GM18870 (cell line): ENCODE measurements at regions not wholly inside any gene's neighbourhood (a gene's known extent, or its start where the extent isn't known, plus 50 kb on each side); places are given as distances from the start of the nearest gene placed in this dataset.

Experiments used
- ATAC-seq: cut with Tn5 transposase; IDR thresholded peaks from one replicate; pipeline ENCODE4 v1.9.1; 2021; ENCODE audit warnings: moderate library complexity; ENCODE audit not compliant: unreplicated experiment

DNA sequence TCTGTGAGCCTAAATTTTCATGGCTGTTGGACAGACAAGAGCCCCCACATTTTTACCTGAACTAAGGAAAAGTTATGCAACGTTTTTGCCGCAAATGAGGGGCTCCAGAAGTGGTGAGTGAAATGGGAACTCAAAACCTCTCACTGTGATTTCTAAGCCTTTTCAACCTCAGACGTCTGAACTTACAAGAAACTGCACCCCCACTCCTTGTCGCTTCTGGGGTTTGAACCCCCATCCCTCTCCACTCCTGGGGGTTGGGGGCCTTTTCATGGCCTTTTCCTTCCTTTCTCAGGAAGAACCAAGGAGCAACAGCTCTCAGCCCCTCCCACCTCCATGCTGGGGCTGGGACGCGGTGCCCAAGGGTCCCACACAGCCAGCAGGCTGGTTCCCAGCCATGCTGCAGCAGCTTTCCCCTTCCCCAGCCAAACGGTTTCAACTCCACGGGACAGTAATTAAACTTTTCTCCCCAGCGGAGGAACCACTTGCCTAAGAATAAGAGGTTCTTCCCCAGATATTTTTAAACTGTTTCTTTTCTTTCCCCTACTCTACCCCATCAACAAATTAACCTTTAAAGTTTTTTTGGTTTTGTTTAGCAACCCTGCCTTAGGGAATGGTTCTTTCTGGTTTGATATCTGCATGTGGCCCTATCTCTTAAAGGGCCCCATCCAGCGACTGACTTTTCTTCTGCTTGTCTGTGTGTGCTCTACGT, 387.6 kb upstream of the CBLB start:
- peak; percentile 36 for ATAC-seq

DNA sequence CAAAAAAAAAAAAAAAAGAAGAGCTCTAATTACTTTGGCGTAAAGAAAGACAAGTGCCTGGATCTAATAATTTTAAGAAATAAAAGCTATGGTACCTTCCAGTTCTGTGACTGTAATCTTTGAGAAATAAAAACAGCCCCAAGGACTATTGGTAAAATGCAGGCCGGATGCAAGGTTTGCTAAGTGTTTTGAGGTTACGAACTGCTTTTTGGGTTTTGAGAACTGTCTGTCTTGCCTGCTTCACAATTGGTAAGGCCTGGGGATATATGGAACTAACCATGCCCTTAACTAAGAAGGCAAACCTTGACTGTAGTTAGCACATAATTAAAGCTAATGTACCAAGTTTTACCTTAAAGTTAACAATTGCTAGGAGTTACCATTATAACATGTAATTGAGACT, 388.4 kb upstream of the CBLB start:
- ATAC-seq: no peak

- ATAC-seq: no peak
Observed at GRCh38 chr3:106261396-106261795, 392.6 kb upstream of the CBLB start.

DNA sequence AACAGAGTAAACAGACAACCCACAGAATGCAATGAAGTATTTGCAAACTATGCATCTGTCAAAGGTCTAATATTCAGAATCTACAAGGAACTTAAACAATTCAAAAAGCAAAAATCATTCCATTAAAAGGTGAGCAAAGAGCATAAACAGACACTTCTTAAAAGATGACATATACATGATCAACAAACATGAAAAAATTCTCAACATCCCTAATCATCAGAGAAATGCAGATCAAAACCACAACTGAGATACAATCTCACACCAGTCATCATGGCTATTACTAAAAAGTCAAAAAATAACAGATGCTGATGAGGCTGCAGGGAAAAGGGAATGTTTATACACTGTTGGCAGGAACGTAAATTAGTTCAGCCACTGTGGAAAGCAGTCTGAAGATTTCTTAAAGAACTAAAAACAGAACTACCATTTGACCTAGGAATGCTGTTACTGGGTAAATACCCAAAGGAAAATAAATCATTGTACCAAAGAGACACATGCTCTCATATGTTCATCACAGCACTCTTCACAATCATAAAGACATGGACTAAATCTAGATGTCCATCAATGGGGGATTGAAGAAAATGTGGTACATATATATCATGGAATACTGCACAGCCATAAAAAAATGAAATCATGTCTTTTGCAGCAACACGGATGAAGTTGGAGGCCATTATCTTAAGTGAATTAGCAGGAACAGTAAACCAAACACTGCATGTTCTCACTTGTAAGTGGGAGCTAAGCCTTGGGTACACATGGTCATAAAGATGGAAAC, 393.3 kb upstream of the CBLB start:
- ATAC-seq: no peak

GRCh38 chr3:106263011-106263410, 394.2 kb upstream of the CBLB start:
- ATAC-seq: no peak

GRCh38 chr3:106263546-106263945, 394.7 kb upstream of the CBLB start:
- no peak for ATAC-seq

GRCh38 chr3:106265704-106266103, 396.9 kb upstream of the CBLB start:
- no peak for ATAC-seq

DNA sequence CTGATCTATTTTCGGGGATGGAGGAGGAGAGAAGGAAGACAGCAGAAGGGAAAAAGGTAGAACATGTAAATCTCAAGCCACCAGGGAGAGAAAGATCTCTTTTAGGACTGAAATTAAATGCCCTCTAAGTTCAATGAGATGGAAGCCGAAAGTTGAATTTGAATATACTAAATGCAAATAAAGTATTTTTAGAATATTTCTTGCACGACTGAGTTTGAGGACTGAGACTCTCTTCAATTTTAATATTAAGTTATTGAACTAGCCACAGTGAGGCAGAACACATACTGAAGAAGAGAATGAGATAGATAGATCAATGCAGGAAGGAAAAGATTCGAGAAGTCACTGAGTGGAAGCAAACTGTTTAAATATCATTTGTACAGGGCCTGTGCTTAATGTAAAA, 399.9 kb upstream of the CBLB start:
- no peak for ATAC-seq

- ATAC-seq: no peak
Observed at GRCh38 chr3:106272302-106272701, 403.5 kb upstream of the CBLB start.

- ATAC-seq: no peak
Observed at GRCh38 chr3:106275592-106275991, 406.8 kb upstream of the CBLB start.

DNA sequence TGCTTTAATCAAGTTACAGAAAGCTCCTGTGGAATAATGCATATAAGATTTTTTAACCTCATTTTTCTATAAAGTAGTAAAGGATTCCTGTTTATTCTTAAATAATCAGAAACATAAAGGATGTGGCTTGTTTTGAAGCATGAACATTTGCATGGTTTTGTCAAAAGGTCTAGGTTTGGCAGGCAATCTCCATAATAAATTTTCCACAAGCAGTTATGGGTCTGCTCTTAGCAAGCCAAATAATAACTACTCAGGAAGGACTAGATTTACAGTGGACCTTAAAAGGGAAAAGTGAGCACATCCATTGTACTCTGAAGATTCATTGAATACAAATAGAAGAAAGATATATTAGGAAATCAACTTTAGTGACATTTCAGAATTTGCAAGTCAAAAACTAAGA, 407.3 kb upstream of the CBLB start:
- no peak for ATAC-seq

GRCh38 chr3:106276755-106277612, 408.2 kb upstream of the CBLB start:
- ATAC-seq: no peak

DNA sequence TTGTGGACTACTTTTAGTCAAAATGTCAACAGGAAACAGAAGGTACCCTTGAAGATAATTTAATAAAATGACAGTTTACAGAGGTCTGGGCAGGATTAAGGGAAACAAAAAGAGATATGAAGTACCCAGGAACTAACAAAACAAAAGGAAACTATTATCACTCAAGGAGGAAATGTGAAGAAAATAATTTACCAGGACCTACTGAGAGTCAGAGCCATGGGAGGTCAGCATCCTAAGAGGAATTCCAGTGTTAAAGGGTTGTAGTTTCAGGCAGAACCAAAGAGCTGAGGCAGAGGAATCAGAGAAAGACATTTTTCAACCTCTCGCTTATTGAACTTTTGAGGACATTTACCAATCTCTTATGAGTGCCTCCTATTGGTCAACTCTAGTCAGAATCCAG, 408.9 kb upstream of the CBLB start:
- ATAC-seq: no peak

DNA sequence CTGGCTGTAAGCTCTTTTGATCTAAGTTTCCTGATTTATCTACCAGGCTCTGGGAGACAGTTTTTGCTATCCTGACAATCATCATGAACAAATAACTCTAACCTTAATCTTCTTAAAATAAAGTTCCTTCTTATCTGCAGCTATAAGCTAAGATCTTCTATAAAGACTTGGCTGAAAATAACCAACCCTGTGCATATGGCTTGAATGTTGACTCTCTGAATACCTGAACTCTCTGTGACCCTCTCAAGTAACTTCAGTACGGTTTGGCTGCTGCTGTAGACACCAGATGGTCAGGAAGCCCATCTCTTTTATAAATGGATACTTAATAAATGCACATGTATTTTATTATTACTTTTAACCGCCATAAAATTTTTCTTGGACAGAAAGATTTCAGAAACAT, 412.4 kb upstream of the CBLB start:
- no peak for ATAC-seq

DNA sequence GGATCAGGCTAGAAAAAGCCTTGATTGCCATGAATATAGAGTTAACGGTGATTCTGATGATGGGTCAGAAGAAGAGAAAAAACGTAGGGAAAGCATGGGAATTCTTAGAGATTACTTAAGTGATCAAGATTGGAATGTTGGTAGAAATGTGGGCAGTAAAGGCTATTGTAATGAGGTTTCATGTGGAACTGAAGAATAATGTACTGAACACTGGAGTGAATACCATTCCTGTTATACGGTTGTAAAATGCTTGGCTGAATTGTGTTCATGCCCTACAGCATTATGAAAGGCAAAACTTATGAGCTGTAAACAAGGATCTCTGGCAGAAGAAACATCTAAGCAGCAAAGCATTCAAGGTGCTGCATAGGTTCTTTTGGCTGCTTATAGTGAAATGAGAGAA, 414.1 kb upstream of the CBLB start:
- ATAC-seq: no peak

DNA sequence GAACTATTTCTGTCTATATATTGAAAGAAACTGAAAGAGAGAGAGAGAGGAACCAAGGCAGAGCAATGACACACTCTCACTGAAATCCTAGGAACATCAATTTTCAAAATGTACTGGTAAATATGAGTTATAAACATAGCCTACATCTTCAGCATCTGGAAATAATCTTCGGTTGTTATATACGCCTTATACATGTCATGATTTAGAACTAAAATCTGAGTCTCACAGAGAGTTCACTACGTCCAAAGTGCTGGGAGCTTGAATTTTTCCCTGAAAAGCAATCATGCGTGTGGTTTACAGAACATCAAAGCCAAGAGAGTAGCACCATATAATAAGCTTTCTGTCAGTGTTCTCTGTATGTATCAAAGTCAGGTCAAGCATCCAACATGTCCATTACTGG, 420.0 kb upstream of the CBLB start:
- no peak for ATAC-seq

DNA sequence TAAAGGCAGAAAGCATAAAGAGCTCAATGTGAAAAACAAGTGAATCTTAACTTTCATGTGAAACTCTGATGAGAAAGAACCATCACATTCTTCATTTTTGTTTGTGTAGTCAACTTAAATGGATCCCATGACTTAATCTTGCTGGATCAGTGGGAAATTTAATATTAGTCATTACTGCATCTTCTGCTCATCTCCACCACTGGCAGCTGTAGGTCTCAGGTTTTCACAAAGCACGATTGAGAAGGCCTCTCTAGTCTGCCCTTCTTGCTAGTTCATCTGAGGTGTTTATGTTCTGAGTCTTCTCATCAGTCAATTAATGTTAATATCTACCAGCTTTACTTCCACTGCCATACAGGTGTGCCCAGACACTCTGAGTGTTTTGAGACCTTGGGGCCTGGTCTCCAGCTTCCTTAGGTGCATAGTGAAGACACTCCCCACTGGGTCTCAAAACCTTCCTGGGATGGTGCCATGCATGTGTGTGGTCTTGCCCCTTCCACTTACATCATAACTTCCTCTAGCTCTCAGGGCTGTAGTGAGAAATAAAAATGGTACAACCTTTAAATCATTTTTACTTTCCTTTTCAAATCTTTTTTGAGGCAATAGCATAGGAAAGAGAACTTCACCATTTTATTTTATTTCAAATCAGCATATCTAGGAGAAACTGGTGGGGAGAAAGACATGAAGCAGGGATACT, 421.6 kb upstream of the CBLB start:
- ATAC-seq: no peak

- ATAC-seq: no peak
Observed at GRCh38 chr3:106293161-106293560, 424.3 kb upstream of the CBLB start.

GRCh38 chr3:106294121-106294520, 425.3 kb upstream of the CBLB start:
- ATAC-seq: no peak

DNA sequence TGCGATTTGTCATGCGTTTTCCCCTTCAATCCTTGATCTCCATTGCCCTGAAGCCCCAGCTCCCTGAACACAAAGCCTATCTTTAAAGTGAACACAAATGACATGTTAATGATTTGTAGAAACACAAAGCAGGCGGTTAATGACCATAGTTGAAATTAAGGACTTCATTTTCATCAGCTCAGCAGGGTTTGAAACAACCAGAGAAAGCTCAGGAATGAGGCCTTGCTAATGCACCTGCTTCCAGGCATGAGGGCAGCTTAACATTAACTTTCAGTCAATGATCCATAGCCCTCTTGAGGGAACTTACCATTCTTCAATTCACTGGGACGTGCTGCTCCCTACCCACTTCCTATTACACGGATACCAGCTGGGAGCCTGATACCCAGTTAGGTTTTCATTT, 427.2 kb upstream of the CBLB start:
- no peak for ATAC-seq
